Glomerular visceral epithelial cell (primary cell): ENCODE measurements at regions not wholly inside any gene's neighbourhood (a gene's known extent, or its start where the extent isn't known, plus 50 kb on each side); places are given as distances from the start of the nearest gene placed in this dataset.

ENCODE experiments used
- DNase-seq: peaks from one replicate; pipeline ENCODE4 v3.0.0-alpha.2; 2016; ENCODE audit errors: extremely low spot score

GRCh38 chr13:78228211-78228610 lies 309.6 kb upstream of the EDNRB start:
- DNase-seq = no peak

DNA sequence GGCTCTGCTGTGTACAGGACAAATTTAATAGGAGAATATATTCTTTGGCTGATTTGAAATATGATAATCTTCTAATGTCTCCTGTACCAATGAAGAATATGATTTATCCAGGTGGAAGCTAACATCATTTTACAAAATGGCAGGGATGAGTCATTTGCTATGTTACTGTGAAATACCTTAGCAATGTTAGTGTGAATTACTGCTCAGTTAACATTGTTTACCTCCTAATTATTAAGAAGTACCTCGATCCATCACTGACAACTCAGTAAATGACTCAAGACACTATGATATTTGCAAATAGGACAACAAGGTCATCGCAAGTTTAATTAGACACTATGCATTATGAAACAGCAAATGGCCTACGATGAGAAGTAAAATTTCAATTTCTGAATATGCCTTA lies 309.1 kb upstream of the EDNRB start:
- no peak for DNase-seq

GRCh38 chr13:78215458-78216108 lies 297.0 kb upstream of the EDNRB start:
- DNase-seq = no peak

- no peak for DNase-seq
Measured at GRCh38 chr13:78201411-78201810, 282.8 kb upstream of the EDNRB start.

DNA sequence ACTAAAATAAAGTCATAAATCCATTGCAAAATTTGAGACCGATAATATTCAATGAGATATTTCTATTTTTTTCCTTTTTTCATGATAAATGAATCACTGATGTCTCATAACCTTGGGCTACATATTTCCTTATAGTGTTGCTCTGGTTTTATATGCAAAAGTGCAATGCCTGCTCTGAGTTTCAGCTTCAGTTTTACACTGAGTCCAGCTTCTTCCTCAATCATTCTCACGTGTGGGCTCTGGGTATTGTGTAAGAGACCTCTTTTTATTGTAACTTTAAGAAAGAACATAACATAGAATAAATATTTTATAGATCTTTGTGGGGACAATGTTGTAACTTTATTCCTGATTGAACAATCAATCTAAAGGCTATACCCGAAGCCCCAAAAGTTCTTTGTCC lies 280.2 kb upstream of the EDNRB start:
- no peak for DNase-seq

- DNase-seq = no peak
Measured at GRCh38 chr13:78198419-78198818, 279.8 kb upstream of the EDNRB start.

DNA sequence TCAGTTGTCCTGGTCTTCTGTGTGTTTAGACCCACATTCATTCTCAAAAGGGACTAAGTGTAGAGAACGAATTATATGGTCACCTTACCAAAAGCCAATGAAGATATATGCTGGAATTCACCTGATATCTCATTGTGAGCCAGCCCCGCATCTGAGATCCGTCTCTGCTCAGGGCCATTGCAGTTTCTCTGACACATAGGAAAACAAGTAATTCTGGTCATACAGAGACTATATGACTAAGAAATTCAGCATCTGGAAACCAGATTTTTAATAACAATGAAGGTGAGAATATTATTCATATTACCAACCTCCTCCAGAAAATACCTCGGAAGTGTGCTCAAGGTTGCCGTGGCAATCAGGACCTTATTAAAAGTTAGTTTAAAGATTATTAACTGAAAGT lies 278.6 kb upstream of the EDNRB start:
- no peak for DNase-seq

- peak; percentile 45 for DNase-seq
Measured at GRCh38 chr13:78194904-78195639, 276.4 kb upstream of the EDNRB start.

- DNase-seq = peak; percentile 64
Measured at GRCh38 chr13:78193846-78194245, 275.2 kb upstream of the EDNRB start.

DNA sequence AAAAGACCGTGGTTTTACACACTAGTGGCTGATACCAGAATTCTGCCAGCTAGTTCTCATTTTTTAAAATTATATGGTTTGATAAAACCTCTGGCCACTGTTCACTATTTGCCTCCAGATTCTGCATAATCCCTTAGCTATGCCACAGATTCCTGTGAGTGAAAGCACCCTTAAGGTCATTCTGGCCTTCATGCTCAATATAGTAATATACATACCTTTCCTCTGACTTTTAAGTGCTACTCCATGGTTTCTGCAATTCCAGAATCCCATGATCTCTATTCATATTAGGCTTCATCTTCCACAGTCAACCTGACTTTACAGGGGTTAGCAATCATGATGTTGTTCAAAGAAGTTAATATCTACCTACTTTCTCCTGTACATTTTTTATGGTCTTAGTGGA lies 274.1 kb upstream of the EDNRB start:
- DNase-seq = peak; percentile 55

- no peak for DNase-seq
Measured at GRCh38 chr13:78190296-78190695, 271.7 kb upstream of the EDNRB start.

DNA sequence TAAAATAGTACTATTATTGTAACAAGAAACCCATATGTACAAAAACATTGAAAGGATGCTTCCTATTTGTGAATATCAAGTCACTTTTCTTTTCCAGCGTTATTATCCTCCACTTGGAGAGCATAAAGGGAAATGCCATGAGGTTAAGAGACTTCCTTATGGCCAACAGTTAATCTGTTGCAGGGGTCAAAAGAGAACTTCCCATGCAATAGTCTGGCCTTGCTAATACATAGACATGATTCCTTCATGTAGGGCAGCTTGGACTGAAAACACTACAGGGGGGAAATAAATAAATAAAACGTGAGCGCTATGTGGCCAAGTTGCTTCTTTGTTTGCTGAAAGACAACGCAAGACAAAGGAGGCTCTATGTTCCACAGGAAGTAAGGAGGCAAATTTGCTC lies 269.1 kb upstream of the EDNRB start:
- DNase-seq = no peak

DNA sequence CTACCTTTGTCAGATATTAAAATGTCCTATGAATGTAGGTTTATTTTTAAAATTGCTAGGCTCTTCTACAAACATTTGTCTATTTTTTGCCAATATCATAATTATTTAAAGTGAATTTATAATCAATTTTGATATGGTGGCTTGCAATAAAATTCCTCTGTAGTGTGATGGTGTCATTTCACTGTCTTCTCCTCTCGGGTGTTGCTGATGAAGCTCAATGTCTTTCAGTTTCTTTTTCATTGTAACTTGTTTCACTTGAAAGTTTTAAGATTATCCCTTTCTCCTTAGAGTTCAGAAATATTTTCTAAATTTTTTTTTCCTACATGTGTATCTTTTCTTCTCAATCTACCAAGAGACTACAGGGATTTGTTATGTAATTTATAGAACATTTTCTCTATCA lies 267.1 kb upstream of the EDNRB start:
- DNase-seq = no peak

DNA sequence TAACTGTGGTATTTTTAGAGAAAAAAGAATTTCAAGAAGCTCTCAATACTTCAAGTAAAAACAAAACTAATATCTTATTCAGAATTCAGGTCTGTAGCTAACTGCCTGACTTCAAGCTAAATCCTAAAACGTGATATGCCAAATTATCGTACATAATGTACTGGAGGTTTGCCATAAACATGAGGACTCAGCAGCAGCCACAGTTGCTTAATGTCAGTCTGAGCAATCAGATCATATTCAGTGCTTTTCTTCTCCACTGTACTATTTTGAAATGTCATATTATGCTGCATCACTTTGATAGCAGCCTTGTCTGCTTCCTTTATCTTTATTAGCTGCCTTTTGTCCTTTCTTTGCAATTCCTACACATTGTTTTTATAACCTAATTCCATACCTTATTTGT lies 265.1 kb upstream of the EDNRB start:
- DNase-seq = no peak

GRCh38 chr13:78182813-78183212 lies 264.2 kb upstream of the EDNRB start:
- no peak for DNase-seq

DNA sequence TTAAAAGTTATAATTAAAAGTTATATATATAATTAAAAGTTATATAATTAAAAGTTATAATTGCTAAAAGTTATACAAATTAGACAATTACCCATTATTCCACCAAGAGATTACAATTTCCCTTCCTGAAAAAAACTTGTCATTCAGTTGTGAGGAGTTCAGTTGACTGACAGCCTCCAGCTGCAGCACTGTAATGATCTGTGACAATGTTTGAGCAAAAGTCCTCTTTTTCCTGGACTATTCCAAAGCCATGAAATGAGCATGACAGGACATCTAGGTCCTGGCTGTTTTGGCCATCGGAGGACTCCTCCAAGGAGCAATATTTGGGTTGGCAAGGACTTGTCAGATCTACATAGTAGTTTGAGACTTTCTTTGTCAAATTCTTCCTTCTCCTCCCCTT lies 258.7 kb upstream of the EDNRB start:
- DNase-seq = no peak

DNA sequence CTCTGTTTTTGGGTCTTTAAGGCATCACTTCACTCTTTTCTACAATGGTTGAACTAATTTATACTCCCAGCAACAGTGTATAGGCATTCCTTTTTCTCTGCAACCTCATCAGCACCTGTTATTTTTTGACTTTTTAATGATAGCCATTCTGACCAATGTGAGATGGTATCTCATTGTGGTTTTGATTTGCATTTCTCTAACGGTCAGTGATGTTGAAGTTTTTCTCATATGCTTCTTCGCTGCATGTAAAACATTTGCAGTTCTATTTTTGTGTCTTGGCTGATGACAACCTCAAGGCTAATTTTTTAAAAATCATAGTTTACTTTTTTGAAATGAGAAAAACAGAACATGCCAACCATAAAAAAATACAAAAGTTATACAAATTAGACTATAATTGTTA lies 258.2 kb upstream of the EDNRB start:
- no peak for DNase-seq

- DNase-seq = no peak
Measured at GRCh38 chr13:78169386-78169785, 250.8 kb upstream of the EDNRB start.

GRCh38 chr13:78168981-78169380 lies 250.3 kb upstream of the EDNRB start:
- no peak for DNase-seq

GRCh38 chr13:78161266-78161665 lies 242.6 kb upstream of the EDNRB start:
- no peak for DNase-seq

- DNase-seq = peak; percentile 50
Measured at GRCh38 chr13:78160793-78161192, 242.2 kb upstream of the EDNRB start.

DNA sequence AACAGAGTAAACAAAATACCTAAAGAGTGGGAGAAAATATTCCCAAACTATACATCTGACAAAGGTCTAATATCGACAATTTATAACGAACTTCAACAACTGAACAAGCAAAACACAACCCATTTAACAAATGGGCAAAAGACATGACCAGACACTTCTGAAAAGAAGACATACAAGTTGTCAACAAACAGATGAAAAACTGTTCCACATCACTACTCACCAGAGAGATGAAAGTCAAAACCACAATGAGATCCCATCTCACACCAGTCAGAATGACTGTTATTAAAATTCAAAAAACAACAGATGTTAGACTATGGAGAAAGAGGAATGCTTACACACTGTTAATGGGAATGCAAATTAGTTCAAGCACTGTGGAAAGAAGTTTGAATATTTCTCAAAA lies 233.8 kb upstream of the EDNRB start:
- no peak for DNase-seq

GRCh38 chr13:78147905-78148304 lies 229.3 kb upstream of the EDNRB start:
- DNase-seq = peak; percentile 74

- DNase-seq = no peak
Measured at GRCh38 chr13:78145276-78145675, 226.6 kb upstream of the EDNRB start.
